B cell (primary cell): ENCODE measurements at regions not wholly inside any gene's neighbourhood (a gene's known extent, or its start where the extent isn't known, plus 50 kb on each side); places are given as distances from the start of the nearest gene placed in this dataset.

Experiments
- ATAC-seq: fragments of 200-7000 bp; cut with Tn5 transposase; one replicate; pipeline ENCODE4 v1.10.0; 2021; ENCODE audit warnings: low read depth, mild to moderate bottlenecking, moderate number of reproducible peaks, moderate library complexity
- CTCF ChIA-PET: fragments of 350-600 bp; sonication (Branson Sonifier 250); formaldehyde crosslinking; loops from one replicate; lab custom pipeline; 2021; ENCODE audit warnings: antibody characterized with exemption, inconsistent platforms; lab: Charles Lee
- POLR2A ChIA-PET: fragments of 350-600 bp; sonication (Branson Sonifier 250); formaldehyde crosslinking; loops from one replicate; lab custom pipeline; 2021; ENCODE audit warnings: antibody characterized with exemption; lab: Charles Lee
- DNase-seq: peaks from one replicate; pipeline ENCODE4 v3.0.0; 2013
- H2AFZ ChIP-seq: 2 replicates; pipeline ENCODE4 v1.6.1; 2012; ENCODE audit warnings: mild to moderate bottlenecking, low read depth, low read length; ENCODE audit not compliant: insufficient read depth, poor library complexity, severe bottlenecking
- H3K27ac ChIP-seq, 2 donors: 1 replicate in 1 of 2; 2 replicates in 1 of 2; pipeline ENCODE4 v1.5.1; 2012 to 2013; ENCODE audit warnings: low read length in 2 of 2, mild to moderate bottlenecking in 2 of 2, moderate library complexity in 1 of 2
- H3K27me3 ChIP-seq, 4 experiments: fragments of 200-600 bp in 1 of 4; sonication (generic) in 1 of 4; replicated peaks in 1 of 4; 1 replicate in 2 of 4; 2 replicates in 2 of 4; pipeline versions ENCODE4 v1.6.1 to v1.7.0; 2013 to 2016; ENCODE audit warnings: low read length in 3 of 4, mild to moderate bottlenecking in 2 of 4, mixed read lengths in 1 of 4, moderate library complexity in 1 of 4; ENCODE audit not compliant: insufficient read depth in 4 of 4, control insufficient read depth in 3 of 4; ENCODE audit errors: control extremely low read depth in 1 of 4
- H3K36me3 ChIP-seq, 2 experiments: replicated peaks in 1 of 2; 1 replicate in 1 of 2; 2 replicates in 1 of 2; pipeline versions ENCODE4 v1.6.1 to v1.7.1; 2013; ENCODE audit warnings: low read length in 1 of 2; ENCODE audit not compliant: insufficient read depth in 2 of 2, control insufficient read depth in 1 of 2; ENCODE audit errors: control extremely low read depth in 1 of 2, extremely low read depth in 1 of 2
- H3K4me1 ChIP-seq, 2 donors: fragments of 200-600 bp in 1 of 2; sonication (generic) in 1 of 2; 1 replicate in 1 of 2; 2 replicates in 1 of 2; pipeline versions ENCODE4 v1.5.1 to v1.6.1; 2013 to 2017; ENCODE audit warnings: low read length in 2 of 2; ENCODE audit not compliant: control insufficient read depth in 2 of 2, insufficient read depth in 2 of 2
- H3K4me2 ChIP-seq: replicated peaks from 2 replicates; pipeline ENCODE3; 2012; ENCODE audit warnings: mild to moderate bottlenecking, low read depth, low read length; ENCODE audit not compliant: poor library complexity, severe bottlenecking
- H3K4me3 ChIP-seq, 5 experiments: fragments of 200-600 bp in 1 of 5; sonication (generic) in 1 of 5; 1 replicate in 3 of 5; 2 replicates in 2 of 5; pipeline versions ENCODE4 v1.5.1 to v1.7.0; 2011 to 2016; ENCODE audit warnings: low read length in 4 of 5, mild to moderate bottlenecking in 4 of 5, low read depth in 2 of 5, control low read depth in 1 of 5, moderate library complexity in 1 of 5; ENCODE audit not compliant: insufficient read depth in 1 of 5; ENCODE audit errors: control extremely low read depth in 1 of 5, extremely low read depth in 1 of 5
- H3K79me2 ChIP-seq: fragments of 200-600 bp; sonication (generic); one replicate; pipeline ENCODE4 v1.6.0; 2016; ENCODE audit warnings: low read length; ENCODE audit not compliant: control insufficient read depth, insufficient read depth
- H3K9ac ChIP-seq: fragments of 200-600 bp; sonication (generic); 2 replicates; pipeline ENCODE4 v1.6.1; 2017; ENCODE audit warnings: mild to moderate bottlenecking, low read length, moderate library complexity
- H3K9me3 ChIP-seq, 3 donors: one replicate each; pipeline versions ENCODE4 v1.6.1 to v1.7.1; 2013; ENCODE audit warnings: low read length in 2 of 3; ENCODE audit not compliant: control insufficient read depth in 2 of 3, insufficient read depth in 1 of 3; ENCODE audit errors: control extremely low read depth in 1 of 3
- H4K20me1 ChIP-seq: 2 replicates; pipeline ENCODE4 v1.6.0; 2012; ENCODE audit warnings: mild to moderate bottlenecking, low read length; ENCODE audit not compliant: insufficient read depth, control insufficient read depth, poor library complexity, severe bottlenecking
- H3K27ac Mint-ChIP-seq: one replicate; pipeline ENCODE4 v1.8.0; 2021; ENCODE audit warnings: mixed read lengths
- H3K27me3 Mint-ChIP-seq: one replicate; pipeline ENCODE4 v1.8.0; 2021; ENCODE audit warnings: mixed read lengths
- H3K4me1 Mint-ChIP-seq: one replicate; pipeline ENCODE4 v1.8.0; 2021; ENCODE audit warnings: mixed read lengths
- H3K4me3 Mint-ChIP-seq: one replicate; pipeline ENCODE4 v1.8.0; 2021; ENCODE audit warnings: mixed read lengths
- H3K9me3 Mint-ChIP-seq: one replicate; pipeline ENCODE4 v1.8.0; 2022; ENCODE audit warnings: mixed read lengths; ENCODE audit not compliant: insufficient read depth
- CTCF ChIP-seq: fragments of 200-600 bp; IDR thresholded peaks from one replicate; pipeline ENCODE4 v1.8.0; 2022; ENCODE audit warnings: antibody characterized with exemption, mild to moderate bottlenecking
- EZH2 ChIP-seq: IDR thresholded peaks from 2 replicates; pipeline ENCODE4 v1.6.1; 2012; ENCODE audit warnings: borderline replicate concordance, low read depth, mild to moderate bottlenecking, moderate library complexity, low read length; ENCODE audit not compliant: insufficient read depth, poor library complexity, severe bottlenecking
- WGBS: methylation state at CpG from one replicate; pipeline ENCODE4 v1.1.5; 2013; ENCODE audit warnings: missing lambda C conversion rate; ENCODE audit not compliant: insufficient coverage; 5-methylcytosine and 5-hydroxymethylcytosine counted together
- intact Hi-C: fragments of 100-400 bp; cut with micrococcal nuclease; formaldehyde crosslinking; loops from one replicate; pipeline ENCODE4 v1.10.0; 2022

- Histone ChIP-seq H3K4me1 (no peaks in the 10 kb centered on the region), H2AFZ (no peak overlapping the region), H3K79me2 (no peaks in the 10 kb centered on the region), H3K4me3 (no peak overlapping the region), H4K20me1 (no peaks in the 10 kb centered on the region), H3K4me2 (no peak overlapping the region), H3K9me3 (peaks cover 0 to 4% (median 0%) of the 10 kb centered on the region in 3 donors), H3K9ac (no peak overlapping the region), H3K27me3 (no peaks in the 10 kb centered on the region), H3K36me3 (no peaks in the 10 kb centered on the region), H3K27ac (no peak overlapping the region)
- Mint-ChIP-seq H3K27ac (no peak overlapping the region), H3K9me3 (peaks cover 12% of the 10 kb centered on the region), H3K4me3 (no peak overlapping the region), H3K27me3 (no peaks in the 10 kb centered on the region), H3K4me1 (no peaks in the 10 kb centered on the region)
- ChIA-PET CTCF (no interaction called here), POLR2A (no interaction called here)
- no peak for TF ChIP-seq CTCF
- TF ChIP-seq EZH2, result no peak
- intact Hi-C loops, result no loop called here
- ATAC-seq, result no peak
- DNase-seq, result no peak
These were observed 1962.1 kb downstream of the PCDH9 start for GRCh38 chr13:65268009-65268408.

DNA sequence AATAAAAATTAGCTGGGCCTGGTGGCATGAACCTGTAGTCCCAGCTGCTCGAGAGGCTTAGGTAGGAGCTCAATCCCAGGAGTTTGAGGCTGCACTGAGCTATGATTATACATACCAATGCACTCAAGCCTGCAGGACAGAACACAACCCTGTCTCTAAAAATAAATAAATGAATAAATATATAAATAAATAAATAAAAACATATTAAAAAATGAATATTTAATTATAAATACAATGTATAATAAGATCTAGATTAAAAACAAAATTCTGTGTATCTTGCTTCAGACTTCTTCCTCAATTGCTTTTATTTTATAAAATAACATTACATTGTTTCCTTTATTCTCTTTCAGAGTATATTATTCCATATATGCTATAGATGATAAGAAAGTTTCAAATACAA, 1964.1 kb downstream of the PCDH9 start:
- POLR2A ChIA-PET, result no interaction called here
- ATAC-seq (no peak), DNase-seq (no peak)
- Histone ChIP-seq H3K27ac (no peak overlapping the region), H4K20me1 (no peaks in the 10 kb centered on the region), H3K4me3 (no peak overlapping the region), H3K4me1 (peaks cover 0 to 3% of the 10 kb centered on the region in 2 donors), H3K9ac (no peak overlapping the region), H3K4me2 (no peak overlapping the region), H2AFZ (no peak overlapping the region), H3K27me3 (no peaks in the 10 kb centered on the region), H3K79me2 (no peaks in the 10 kb centered on the region), H3K36me3 (no peaks in the 10 kb centered on the region), H3K9me3 (peaks cover 0 to 4% (median 0%) of the 10 kb centered on the region in 3 donors)
- no peak overlapping the region for H3K4me3 Mint-ChIP-seq
- H3K27me3 Mint-ChIP-seq, result no peaks in the 10 kb centered on the region
- H3K9me3 Mint-ChIP-seq, result peaks cover 5% of the 10 kb centered on the region
- WGBS, result no CpG with 5 or more reads among the region's 1 CpG
- CTCF ChIA-PET, result no interaction called here
- TF ChIP-seq EZH2 (no peak), CTCF (no peak)
- peaks cover under 1% of the 10 kb centered on the region for H3K4me1 Mint-ChIP-seq
- no peak overlapping the region for H3K27ac Mint-ChIP-seq
- intact Hi-C loops, result no loop called here
